ENCODE measurements at regions not wholly inside any gene's neighbourhood (a gene's known extent, or its start where the extent isn't known, plus 50 kb on each side); places are given as distances from the start of the nearest gene placed in this dataset.

DNA sequence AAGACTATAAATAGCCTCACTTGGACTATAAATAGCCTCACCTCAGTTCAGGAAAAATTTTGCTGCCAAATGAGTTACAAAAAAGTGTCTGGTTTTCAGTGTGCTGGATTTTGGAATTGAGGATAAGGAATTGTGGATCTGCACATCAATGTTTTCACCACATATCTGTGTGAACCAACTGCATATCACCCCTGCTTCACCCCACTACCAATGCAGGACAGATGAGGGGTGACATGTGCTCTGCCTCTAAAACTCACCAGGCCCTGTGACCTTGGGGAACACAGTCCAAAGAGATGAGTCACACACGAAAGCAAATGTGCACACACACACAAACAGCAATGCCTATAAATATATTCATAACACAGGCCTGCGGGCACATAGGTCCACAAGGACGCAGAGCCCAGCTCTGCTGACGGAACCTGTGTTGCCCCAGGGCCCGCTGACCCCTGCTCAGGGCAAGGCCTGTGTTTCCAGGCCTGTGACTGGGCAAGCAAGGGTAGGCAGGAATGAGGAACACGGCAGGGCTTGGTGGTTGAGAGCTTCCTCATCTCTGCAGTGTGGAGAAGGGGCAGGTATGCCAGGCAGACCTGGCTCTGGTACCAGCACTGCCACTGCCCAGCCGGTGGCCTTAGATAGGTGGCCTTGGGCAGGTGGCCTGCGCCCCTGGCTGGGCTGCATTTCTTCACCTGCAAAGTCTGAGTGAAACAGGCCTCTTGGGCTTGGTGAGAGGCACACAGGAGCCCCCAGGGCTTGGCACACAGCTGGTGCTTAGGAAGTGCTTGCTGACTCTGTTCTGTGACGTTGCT lies 82.4 kb downstream of the ARL6IP4 start (continued):
- TF ChIP-seq, protein P1, sequence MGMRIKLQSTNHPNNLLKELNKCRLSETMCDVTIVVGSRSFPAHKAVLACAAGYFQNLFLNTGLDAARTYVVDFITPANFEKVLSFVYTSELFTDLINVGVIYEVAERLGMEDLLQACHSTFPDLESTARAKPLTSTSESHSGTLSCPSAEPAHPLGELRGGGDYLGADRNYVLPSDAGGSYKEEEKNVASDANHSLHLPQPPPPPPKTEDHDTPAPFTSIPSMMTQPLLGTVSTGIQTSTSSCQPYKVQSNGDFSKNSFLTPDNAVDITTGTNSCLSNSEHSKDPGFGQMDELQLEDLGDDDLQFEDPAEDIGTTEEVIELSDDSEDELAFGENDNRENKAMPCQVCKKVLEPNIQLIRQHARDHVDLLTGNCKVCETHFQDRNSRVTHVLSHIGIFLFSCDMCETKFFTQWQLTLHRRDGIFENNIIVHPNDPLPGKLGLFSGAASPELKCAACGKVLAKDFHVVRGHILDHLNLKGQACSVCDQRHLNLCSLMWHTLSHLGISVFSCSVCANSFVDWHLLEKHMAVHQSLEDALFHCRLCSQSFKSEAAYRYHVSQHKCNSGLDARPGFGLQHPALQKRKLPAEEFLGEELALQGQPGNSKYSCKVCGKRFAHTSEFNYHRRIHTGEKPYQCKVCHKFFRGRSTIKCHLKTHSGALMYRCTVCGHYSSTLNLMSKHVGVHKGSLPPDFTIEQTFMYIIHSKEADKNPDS (CRISPR knock-in tag; IDR thresholded peaks at IDR 0.05): no peak
- TF ChIP-seq, protein P2, sequence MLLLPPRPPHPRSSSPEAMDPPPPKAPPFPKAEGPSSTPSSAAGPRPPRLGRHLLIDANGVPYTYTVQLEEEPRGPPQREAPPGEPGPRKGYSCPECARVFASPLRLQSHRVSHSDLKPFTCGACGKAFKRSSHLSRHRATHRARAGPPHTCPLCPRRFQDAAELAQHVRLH (CRISPR knock-in tag; IDR thresholded peaks at IDR 0.05; ENCODE audit: borderline replicate concordance, low read depth): peak; percentile 64; the same call in 1 of the 2 replicates
- TF ChIP-seq ZNF264 (CRISPR knock-in tag; IDR thresholded peaks at IDR 0.05) (no peak), ZNF816 (CRISPR knock-in tag; IDR thresholded peaks at IDR 0.05; ENCODE audit: borderline replicate concordance) (no peak), ZSCAN21 (CRISPR knock-in tag; IDR thresholded peaks at IDR 0.05; ENCODE audit: borderline replicate concordance) (0 out of 2 replicates have a peak, but pooled peaks have one; percentile 33), ATF7 (IDR thresholded peaks at IDR 0.05) (no peak), ATF7 (CRISPR knock-in tag; IDR thresholded peaks at IDR 0.05) (0 out of 2 replicates have a peak, but pooled peaks have one; percentile 34), TFDP2 (CRISPR knock-in tag; IDR thresholded peaks at IDR 0.05) (peak; percentile 18; the same call in 1 of the 2 replicates), ZSCAN31 (CRISPR knock-in tag; IDR thresholded peaks at IDR 0.05; ENCODE audit: low read depth) (no peak), PAX8 (CRISPR knock-in tag; IDR thresholded peaks at IDR 0.05; ENCODE audit: borderline replicate concordance) (no peak), RELA (CRISPR knock-in tag; IDR thresholded peaks at IDR 0.05) (no peak), TRIM24 (CRISPR knock-in tag; IDR thresholded peaks at IDR 0.05) (no peak), NFIC (IDR thresholded peaks at IDR 0.05; ENCODE audit: low read length) (peak; percentile 50; the same call in 1 of the 2 replicates), MAFF (IDR thresholded peaks at IDR 0.05; ENCODE audit: low read depth, low read length) (peak; percentile 47; the same call in 1 of the 2 replicates), ZNF569 (CRISPR knock-in tag; IDR thresholded peaks at IDR 0.05; ENCODE audit: borderline replicate concordance) (no peak), YEATS2 (CRISPR knock-in tag; IDR thresholded peaks at IDR 0.05; ENCODE audit: borderline replicate concordance) (peak; percentile 33; the same call in 1 of the 2 replicates), ZNF567 (CRISPR knock-in tag; IDR thresholded peaks at IDR 0.05; ENCODE audit: borderline replicate concordance) (no peak), ZNF496 (CRISPR knock-in tag; IDR thresholded peaks at IDR 0.05; ENCODE audit: insufficient replicate concordance) (no peak)
- TF ChIP-seq, protein P3, sequence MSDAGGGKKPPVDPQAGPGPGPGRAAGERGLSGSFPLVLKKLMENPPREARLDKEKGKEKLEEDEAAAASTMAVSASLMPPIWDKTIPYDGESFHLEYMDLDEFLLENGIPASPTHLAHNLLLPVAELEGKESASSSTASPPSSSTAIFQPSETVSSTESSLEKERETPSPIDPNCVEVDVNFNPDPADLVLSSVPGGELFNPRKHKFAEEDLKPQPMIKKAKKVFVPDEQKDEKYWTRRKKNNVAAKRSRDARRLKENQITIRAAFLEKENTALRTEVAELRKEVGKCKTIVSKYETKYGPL (CRISPR knock-in tag; IDR thresholded peaks at IDR 0.05): no peak
- TF ChIP-seq, protein P4, sequence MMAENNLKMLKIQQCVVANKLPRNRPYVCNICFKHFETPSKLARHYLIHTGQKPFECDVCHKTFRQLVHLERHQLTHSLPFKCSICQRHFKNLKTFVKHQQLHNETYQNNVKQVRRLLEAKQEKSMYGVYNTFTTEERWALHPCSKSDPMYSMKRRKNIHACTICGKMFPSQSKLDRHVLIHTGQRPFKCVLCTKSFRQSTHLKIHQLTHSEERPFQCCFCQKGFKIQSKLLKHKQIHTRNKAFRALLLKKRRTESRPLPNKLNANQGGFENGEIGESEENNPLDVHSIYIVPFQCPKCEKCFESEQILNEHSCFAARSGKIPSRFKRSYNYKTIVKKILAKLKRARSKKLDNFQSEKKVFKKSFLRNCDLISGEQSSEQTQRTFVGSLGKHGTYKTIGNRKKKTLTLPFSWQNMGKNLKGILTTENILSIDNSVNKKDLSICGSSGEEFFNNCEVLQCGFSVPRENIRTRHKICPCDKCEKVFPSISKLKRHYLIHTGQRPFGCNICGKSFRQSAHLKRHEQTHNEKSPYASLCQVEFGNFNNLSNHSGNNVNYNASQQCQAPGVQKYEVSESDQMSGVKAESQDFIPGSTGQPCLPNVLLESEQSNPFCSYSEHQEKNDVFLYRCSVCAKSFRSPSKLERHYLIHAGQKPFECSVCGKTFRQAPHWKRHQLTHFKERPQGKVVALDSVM (CRISPR knock-in tag; IDR thresholded peaks at IDR 0.05): peak; percentile 17; the same call in 1 of the 2 replicates

Data from HepG2 (cell line).